DOHH2 (cell line): ENCODE measurements at regions not wholly inside any gene's neighbourhood (a gene's known extent, or its start where the extent isn't known, plus 50 kb on each side); places are given as distances from the start of the nearest gene placed in this dataset.

ENCODE experiments used
- H3F3A ChIP-seq: fragments of 200-600 bp; sonication (generic), shearing (Covaris generic); 2 replicates; pipeline ENCODE4 v1.6.0; 2016; ENCODE audit warnings: antibody characterized with exemption, mild to moderate bottlenecking; ENCODE audit not compliant: control insufficient read depth, insufficient read depth
- H3K27ac ChIP-seq: fragments of 200-600 bp; sonication (generic); 2 replicates; pipeline ENCODE4 v1.5.1; 2014; ENCODE audit warnings: low read depth, mild to moderate bottlenecking, low read length, moderate library complexity
- H3K27me3 ChIP-seq: fragments of 200-600 bp; sonication (generic); 2 replicates; pipeline ENCODE4 v1.6.1; 2014; ENCODE audit warnings: mild to moderate bottlenecking, low read length, mixed read lengths; ENCODE audit not compliant: control insufficient read depth
- H3K36me3 ChIP-seq: fragments of 200-600 bp; sonication (generic); 2 replicates; pipeline ENCODE4 v1.6.1; 2014; ENCODE audit warnings: mild to moderate bottlenecking, low read length, moderate library complexity, mixed read lengths; ENCODE audit not compliant: control insufficient read depth
- H3K4me1 ChIP-seq: fragments of 200-600 bp; sonication (generic); 2 replicates; pipeline ENCODE4 v1.6.1; 2014; ENCODE audit warnings: mild to moderate bottlenecking, low read length, mixed read lengths; ENCODE audit not compliant: control insufficient read depth
- H3K4me2 ChIP-seq: fragments of 200-600 bp; sonication (generic); 2 replicates; pipeline ENCODE4 v1.6.0; 2014; ENCODE audit warnings: mild to moderate bottlenecking, low read length, moderate library complexity
- H3K4me3 ChIP-seq: fragments of 200-600 bp; sonication (generic); 2 replicates; pipeline ENCODE4 v1.5.1; 2014; ENCODE audit warnings: mild to moderate bottlenecking, low read length, mixed read lengths
- H3K79me2 ChIP-seq: fragments of 200-600 bp; sonication (generic); 2 replicates; pipeline ENCODE4 v1.6.1; 2014; ENCODE audit warnings: mild to moderate bottlenecking, low read length, mixed read lengths; ENCODE audit not compliant: control insufficient read depth
- H3K9me2 ChIP-seq: fragments of 200-600 bp; sonication (generic); replicated peaks from 2 replicates; pipeline ENCODE4 v1.6.1; 2014; ENCODE audit warnings: mild to moderate bottlenecking, low read length, mixed read lengths; ENCODE audit not compliant: control insufficient read depth
- H3K9me3 ChIP-seq: fragments of 200-600 bp; sonication (generic); 2 replicates; pipeline ENCODE4 v1.6.1; 2014; ENCODE audit warnings: antibody characterized with exemption, low read length, mixed read lengths; ENCODE audit not compliant: control insufficient read depth, insufficient read depth
- H4K20me1 ChIP-seq: fragments of 200-600 bp; sonication (generic); 2 replicates; pipeline ENCODE4 v1.6.0; 2014; ENCODE audit warnings: low read depth, mild to moderate bottlenecking, antibody characterized with exemption, low read length, moderate library complexity; ENCODE audit not compliant: control insufficient read depth, insufficient read depth
- CTCF ChIP-seq: fragments of 200-600 bp; sonication (generic); IDR thresholded peaks from one replicate; pipeline ENCODE4 v1.5.1; 2014; ENCODE audit warnings: antibody characterized with exemption, mild to moderate bottlenecking, low read depth, low read length; ENCODE audit not compliant: poor library complexity, severe bottlenecking
- EZH2phosphoT487 ChIP-seq: fragments of 200-600 bp; sonication (generic); IDR thresholded peaks from 2 replicates; pipeline ENCODE4 v1.6.1; 2017; ENCODE audit warnings: borderline replicate concordance, mild to moderate bottlenecking, antibody characterized with exemption, low read length, moderate library complexity, mixed read lengths

- TF ChIP-seq CTCF = no peak
- no peak for TF ChIP-seq EZH2phosphoT487
- Histone ChIP-seq H4K20me1 (no peaks in the 10 kb centered on the region), H3K79me2 (no peaks in the 10 kb centered on the region), H3K9me2 (no peaks in the 10 kb centered on the region), H3K9me3 (no peaks in the 10 kb centered on the region), H3K36me3 (no peaks in the 10 kb centered on the region), H3K27me3 (no peaks in the 10 kb centered on the region), H3F3A (no peaks in the 10 kb centered on the region), H3K4me2 (no peak overlapping the region), H3K27ac (no peak overlapping the region), H3K4me3 (no peak overlapping the region), H3K4me1 (no peaks in the 10 kb centered on the region)
Observed at GRCh38 chr5:98474782-98475181, 298.7 kb upstream of the RGMB start.

GRCh38 chr5:98482321-98483300 is 290.9 kb upstream of the RGMB start:
- H3F3A ChIP-seq = no peaks in the 10 kb centered on the region
- no peaks in the 10 kb centered on the region for H3K4me1 ChIP-seq
- TF ChIP-seq EZH2phosphoT487 (no peak), CTCF (no peak)
- no peaks in the 10 kb centered on the region for H3K36me3 ChIP-seq
- no peaks in the 10 kb centered on the region for H3K9me2 ChIP-seq
- H4K20me1 ChIP-seq = no peaks in the 10 kb centered on the region
- no peak overlapping the region for H3K4me2 ChIP-seq
- H3K79me2 ChIP-seq = no peaks in the 10 kb centered on the region
- H3K4me3 ChIP-seq = no peak overlapping the region
- H3K27ac ChIP-seq = no peak overlapping the region
- no peaks in the 10 kb centered on the region for H3K27me3 ChIP-seq
- H3K9me3 ChIP-seq = no peaks in the 10 kb centered on the region

- Histone ChIP-seq H3K9me2 (no peaks in the 10 kb centered on the region), H3K79me2 (no peaks in the 10 kb centered on the region), H3K27ac (no peak overlapping the region), H3K9me3 (no peaks in the 10 kb centered on the region), H3K27me3 (no peaks in the 10 kb centered on the region), H3F3A (no peaks in the 10 kb centered on the region), H3K4me3 (no peak overlapping the region), H4K20me1 (no peaks in the 10 kb centered on the region), H3K36me3 (no peaks in the 10 kb centered on the region), H3K4me1 (no peaks in the 10 kb centered on the region), H3K4me2 (no peak overlapping the region)
- TF ChIP-seq CTCF = no peak
- no peak for TF ChIP-seq EZH2phosphoT487
Observed at GRCh38 chr5:98483301-98483685, 290.2 kb upstream of the RGMB start.
